ENCODE measurements at regions not wholly inside any gene's neighbourhood (a gene's known extent, or its start where the extent isn't known, plus 50 kb on each side); places are given as distances from the start of the nearest gene placed in this dataset.

DNA sequence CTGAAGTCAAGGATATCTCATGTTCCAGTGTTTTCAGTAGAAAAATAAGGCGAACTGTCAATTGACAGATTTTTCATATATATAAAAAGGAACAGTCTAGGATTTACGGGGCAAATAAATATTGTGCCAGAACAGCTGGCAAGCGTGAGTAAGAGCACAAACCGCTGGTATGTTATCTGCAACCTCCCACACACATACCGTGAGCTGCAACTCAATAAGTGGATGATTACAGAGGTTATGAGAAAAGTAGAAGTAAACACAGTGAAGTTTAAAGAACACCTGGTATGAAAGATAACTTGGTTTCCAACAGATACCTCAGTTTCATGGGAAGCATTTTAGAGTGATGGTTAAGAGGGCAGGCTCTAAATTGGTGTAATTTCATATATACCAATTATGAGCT, 733.4 kb downstream of the TUSC7 start (continued):
- TF ChIP-seq, protein P1, sequence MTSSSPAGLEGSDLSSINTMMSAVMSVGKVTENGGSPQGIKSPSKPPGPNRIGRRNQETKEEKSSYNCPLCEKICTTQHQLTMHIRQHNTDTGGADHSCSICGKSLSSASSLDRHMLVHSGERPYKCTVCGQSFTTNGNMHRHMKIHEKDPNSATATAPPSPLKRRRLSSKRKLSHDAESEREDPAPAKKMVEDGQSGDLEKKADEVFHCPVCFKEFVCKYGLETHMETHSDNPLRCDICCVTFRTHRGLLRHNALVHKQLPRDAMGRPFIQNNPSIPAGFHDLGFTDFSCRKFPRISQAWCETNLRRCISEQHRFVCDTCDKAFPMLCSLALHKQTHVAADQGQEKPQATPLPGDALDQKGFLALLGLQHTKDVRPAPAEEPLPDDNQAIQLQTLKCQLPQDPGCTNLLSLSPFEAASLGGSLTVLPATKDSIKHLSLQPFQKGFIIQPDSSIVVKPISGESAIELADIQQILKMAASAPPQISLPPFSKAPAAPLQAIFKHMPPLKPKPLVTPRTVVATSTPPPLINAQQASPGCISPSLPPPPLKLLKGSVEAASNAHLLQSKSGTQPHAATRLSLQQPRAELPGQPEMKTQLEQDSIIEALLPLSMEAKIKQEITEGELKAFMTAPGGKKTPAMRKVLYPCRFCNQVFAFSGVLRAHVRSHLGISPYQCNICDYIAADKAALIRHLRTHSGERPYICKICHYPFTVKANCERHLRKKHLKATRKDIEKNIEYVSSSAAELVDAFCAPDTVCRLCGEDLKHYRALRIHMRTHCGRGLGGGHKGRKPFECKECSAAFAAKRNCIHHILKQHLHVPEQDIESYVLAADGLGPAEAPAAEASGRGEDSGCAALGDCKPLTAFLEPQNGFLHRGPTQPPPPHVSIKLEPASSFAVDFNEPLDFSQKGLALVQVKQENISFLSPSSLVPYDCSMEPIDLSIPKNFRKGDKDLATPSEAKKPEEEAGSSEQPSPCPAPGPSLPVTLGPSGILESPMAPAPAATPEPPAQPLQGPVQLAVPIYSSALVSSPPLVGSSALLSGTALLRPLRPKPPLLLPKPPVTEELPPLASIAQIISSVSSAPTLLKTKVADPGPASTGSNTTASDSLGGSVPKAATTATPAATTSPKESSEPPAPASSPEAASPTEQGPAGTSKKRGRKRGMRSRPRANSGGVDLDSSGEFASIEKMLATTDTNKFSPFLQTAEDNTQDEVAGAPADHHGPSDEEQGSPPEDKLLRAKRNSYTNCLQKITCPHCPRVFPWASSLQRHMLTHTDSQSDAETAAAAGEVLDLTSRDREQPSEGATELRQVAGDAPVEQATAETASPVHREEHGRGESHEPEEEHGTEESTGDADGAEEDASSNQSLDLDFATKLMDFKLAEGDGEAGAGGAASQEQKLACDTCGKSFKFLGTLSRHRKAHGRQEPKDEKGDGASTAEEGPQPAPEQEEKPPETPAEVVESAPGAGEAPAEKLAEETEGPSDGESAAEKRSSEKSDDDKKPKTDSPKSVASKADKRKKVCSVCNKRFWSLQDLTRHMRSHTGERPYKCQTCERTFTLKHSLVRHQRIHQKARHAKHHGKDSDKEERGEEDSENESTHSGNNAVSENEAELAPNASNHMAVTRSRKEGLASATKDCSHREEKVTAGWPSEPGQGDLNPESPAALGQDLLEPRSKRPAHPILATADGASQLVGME (CRISPR knock-in tag; IDR thresholded peaks at IDR 0.05), result no peak
- TF ChIP-seq, protein P2, sequence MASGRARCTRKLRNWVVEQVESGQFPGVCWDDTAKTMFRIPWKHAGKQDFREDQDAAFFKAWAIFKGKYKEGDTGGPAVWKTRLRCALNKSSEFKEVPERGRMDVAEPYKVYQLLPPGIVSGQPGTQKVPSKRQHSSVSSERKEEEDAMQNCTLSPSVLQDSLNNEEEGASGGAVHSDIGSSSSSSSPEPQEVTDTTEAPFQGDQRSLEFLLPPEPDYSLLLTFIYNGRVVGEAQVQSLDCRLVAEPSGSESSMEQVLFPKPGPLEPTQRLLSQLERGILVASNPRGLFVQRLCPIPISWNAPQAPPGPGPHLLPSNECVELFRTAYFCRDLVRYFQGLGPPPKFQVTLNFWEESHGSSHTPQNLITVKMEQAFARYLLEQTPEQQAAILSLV (tag; IDR thresholded peaks at IDR 0.05), result no peak
- TF ChIP-seq DACH1 (IDR thresholded peaks at IDR 0.05; ENCODE audit: partially characterized antibody), result no peak
- no peak for TF ChIP-seq RB1 (IDR thresholded peaks at IDR 0.05; ENCODE audit: low read depth)
- TF ChIP-seq, protein P3, sequence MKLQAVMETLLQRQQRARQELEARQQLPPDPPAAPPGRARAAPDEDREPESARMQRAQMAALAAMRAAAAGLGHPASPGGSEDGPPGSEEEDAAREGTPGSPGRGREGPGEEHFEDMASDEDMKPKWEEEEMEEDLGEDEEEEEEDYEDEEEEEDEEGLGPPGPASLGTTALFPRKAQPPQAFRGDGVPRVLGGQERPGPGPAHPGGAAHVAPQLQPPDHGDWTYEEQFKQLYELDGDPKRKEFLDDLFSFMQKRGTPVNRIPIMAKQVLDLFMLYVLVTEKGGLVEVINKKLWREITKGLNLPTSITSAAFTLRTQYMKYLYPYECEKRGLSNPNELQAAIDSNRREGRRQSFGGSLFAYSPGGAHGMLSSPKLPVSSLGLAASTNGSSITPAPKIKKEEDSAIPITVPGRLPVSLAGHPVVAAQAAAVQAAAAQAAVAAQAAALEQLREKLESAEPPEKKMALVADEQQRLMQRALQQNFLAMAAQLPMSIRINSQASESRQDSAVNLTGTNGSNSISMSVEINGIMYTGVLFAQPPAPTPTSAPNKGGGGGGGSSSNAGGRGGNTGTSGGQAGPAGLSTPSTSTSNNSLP (IDR thresholded peaks at IDR 0.05; ENCODE audit: borderline replicate concordance, low read depth, low read length), result no peak
- no peak for TF ChIP-seq ESRRA (IDR thresholded peaks at IDR 0.05; ENCODE audit: borderline replicate concordance, low read depth)
- TF ChIP-seq KLF13 (tag; IDR thresholded peaks at IDR 0.05; ENCODE audit: borderline replicate concordance, low read depth), result no peak

All from K562 (cell line).